Peyer's patch (tissue), 4 donors: ENCODE measurements at regions not wholly inside any gene's neighbourhood (a gene's known extent, or its start where the extent isn't known, plus 50 kb on each side); places are given as distances from the start of the nearest gene placed in this dataset.

Experiments used
- POLR2A ChIP-seq, 2 donors: fragments of 450-650 bp; IDR thresholded peaks; one replicate each; pipeline ENCODE4 v1.5.1; 2017; ENCODE audit warnings: antibody characterized with exemption in 2 of 2, mild to moderate bottlenecking in 2 of 2, moderate library complexity in 2 of 2
- TF ChIP-seq, protein P1 (sequence below), 6 experiments: fragments of 450-650 bp in 4 of 6; fragments of 200-600 bp in 2 of 6; sonication (generic) in 1 of 6; IDR thresholded peaks; one replicate each; pipeline ENCODE4 v1.5.1; 2017 to 2019; ENCODE audit warnings: antibody characterized with exemption in 6 of 6, mild to moderate bottlenecking in 3 of 6, moderate library complexity in 1 of 6

DNA sequence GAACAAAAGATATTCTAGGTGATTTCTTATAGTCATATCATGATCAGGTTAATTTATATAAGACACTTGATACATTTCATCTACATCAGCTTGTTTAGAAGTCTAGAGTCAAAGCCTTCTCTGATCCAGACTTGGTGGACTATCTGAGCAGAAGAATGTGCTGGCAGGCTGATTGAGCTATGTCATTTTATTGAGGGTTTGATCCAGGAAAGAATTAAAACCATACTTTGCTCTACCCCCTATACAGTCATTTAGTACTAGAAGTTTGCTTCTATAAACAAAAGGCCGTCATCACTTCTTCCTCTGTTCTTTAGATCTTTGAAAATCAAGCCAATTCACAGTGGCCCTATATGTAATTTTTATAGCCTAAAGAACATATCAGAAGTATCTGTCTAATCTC lies 173.1 kb upstream of the PITX2 start:
- TF ChIP-seq, protein P1, sequence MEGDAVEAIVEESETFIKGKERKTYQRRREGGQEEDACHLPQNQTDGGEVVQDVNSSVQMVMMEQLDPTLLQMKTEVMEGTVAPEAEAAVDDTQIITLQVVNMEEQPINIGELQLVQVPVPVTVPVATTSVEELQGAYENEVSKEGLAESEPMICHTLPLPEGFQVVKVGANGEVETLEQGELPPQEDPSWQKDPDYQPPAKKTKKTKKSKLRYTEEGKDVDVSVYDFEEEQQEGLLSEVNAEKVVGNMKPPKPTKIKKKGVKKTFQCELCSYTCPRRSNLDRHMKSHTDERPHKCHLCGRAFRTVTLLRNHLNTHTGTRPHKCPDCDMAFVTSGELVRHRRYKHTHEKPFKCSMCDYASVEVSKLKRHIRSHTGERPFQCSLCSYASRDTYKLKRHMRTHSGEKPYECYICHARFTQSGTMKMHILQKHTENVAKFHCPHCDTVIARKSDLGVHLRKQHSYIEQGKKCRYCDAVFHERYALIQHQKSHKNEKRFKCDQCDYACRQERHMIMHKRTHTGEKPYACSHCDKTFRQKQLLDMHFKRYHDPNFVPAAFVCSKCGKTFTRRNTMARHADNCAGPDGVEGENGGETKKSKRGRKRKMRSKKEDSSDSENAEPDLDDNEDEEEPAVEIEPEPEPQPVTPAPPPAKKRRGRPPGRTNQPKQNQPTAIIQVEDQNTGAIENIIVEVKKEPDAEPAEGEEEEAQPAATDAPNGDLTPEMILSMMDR (IDR thresholded peaks at IDR 0.05), result no peak
- TF ChIP-seq POLR2A (IDR thresholded peaks at IDR 0.05), result no peak
